Osteocyte (in vitro differentiated cells): ENCODE measurements at regions not wholly inside any gene's neighbourhood (a gene's known extent, or its start where the extent isn't known, plus 50 kb on each side); places are given as distances from the start of the nearest gene placed in this dataset.
A peak's percentile ranks its signal among the peaks of the same experiment; 100 is the strongest.

Source experiments
- DNase-seq: peaks from one replicate; pipeline ENCODE4 v3.0.0; 2021; ENCODE audit warnings: mixed read lengths; ENCODE audit not compliant: unreplicated experiment; ENCODE audit errors: extremely low spot score
- H3K27ac Mint-ChIP-seq: one replicate; pipeline ENCODE4 v1.8.0; 2021; ENCODE audit warnings: mild to moderate bottlenecking, mixed read lengths; ENCODE audit not compliant: unreplicated experiment
- H3K27me3 Mint-ChIP-seq: one replicate; pipeline ENCODE4 v1.8.0; 2021; ENCODE audit warnings: mixed read lengths; ENCODE audit not compliant: unreplicated experiment
- H3K36me3 Mint-ChIP-seq: one replicate; pipeline ENCODE4 v1.8.0; 2021; ENCODE audit warnings: mixed read lengths; ENCODE audit not compliant: unreplicated experiment
- H3K4me1 Mint-ChIP-seq: one replicate; pipeline ENCODE4 v1.8.0; 2021; ENCODE audit warnings: mixed read lengths; ENCODE audit not compliant: unreplicated experiment
- H3K4me3 Mint-ChIP-seq: one replicate; pipeline ENCODE4 v1.8.0; 2021; ENCODE audit warnings: mild to moderate bottlenecking, moderate library complexity, mixed read lengths; ENCODE audit not compliant: unreplicated experiment
- H3K9me3 Mint-ChIP-seq: one replicate; pipeline ENCODE4 v1.8.0; 2021; ENCODE audit warnings: mixed read lengths; ENCODE audit not compliant: unreplicated experiment
- CTCF ChIP-seq: fragments of 200-600 bp; sonication (generic); IDR thresholded peaks from 2 replicates; pipeline ENCODE4 v1.5.0; 2021; ENCODE audit warnings: antibody characterized with exemption, mild to moderate bottlenecking, moderate library complexity

- Mint-ChIP-seq H3K27ac (no peak overlapping the region), H3K4me1 (no peaks in the 10 kb centered on the region), H3K27me3 (no peaks in the 10 kb centered on the region), H3K9me3 (peaks cover 6% of the 10 kb centered on the region), H3K4me3 (no peak overlapping the region), H3K36me3 (no peaks in the 10 kb centered on the region)
- DNase-seq: no peak
- TF ChIP-seq CTCF: no peak
Observed at GRCh38 chr10:127826154-127826725, 66.5 kb downstream of the CLRN3 start.

- H3K27me3 Mint-ChIP-seq: no peaks in the 10 kb centered on the region
- no peaks in the 10 kb centered on the region for H3K4me1 Mint-ChIP-seq
- TF ChIP-seq CTCF: no peak
- H3K27ac Mint-ChIP-seq: no peak overlapping the region
- no peak overlapping the region for H3K4me3 Mint-ChIP-seq
- peak; percentile 73 for DNase-seq
- peaks cover 3% of the 10 kb centered on the region for H3K9me3 Mint-ChIP-seq
- no peaks in the 10 kb centered on the region for H3K36me3 Mint-ChIP-seq
Observed at GRCh38 chr10:127827354-127828140, 65.2 kb downstream of the CLRN3 start.
